NCI-H2227 treated with DMSO at 0.1 percent for 48 hours (cell line): ENCODE measurements at regions not wholly inside any gene's neighbourhood (a gene's known extent, or its start where the extent isn't known, plus 50 kb on each side); places are given as distances from the start of the nearest gene placed in this dataset.
A peak's percentile ranks its signal among the peaks of the same experiment; 100 is the strongest.
"Not testable (repeated sequence)": the region's sequence is repeated elsewhere in the genome, so short reads cannot be mapped to it uniquely, and the experiment has no call there.

Experiments used
- DNase-seq: peaks from one replicate; lab custom pipeline; 2025; lab: John Stamatoyannopoulos, UW

DNA sequence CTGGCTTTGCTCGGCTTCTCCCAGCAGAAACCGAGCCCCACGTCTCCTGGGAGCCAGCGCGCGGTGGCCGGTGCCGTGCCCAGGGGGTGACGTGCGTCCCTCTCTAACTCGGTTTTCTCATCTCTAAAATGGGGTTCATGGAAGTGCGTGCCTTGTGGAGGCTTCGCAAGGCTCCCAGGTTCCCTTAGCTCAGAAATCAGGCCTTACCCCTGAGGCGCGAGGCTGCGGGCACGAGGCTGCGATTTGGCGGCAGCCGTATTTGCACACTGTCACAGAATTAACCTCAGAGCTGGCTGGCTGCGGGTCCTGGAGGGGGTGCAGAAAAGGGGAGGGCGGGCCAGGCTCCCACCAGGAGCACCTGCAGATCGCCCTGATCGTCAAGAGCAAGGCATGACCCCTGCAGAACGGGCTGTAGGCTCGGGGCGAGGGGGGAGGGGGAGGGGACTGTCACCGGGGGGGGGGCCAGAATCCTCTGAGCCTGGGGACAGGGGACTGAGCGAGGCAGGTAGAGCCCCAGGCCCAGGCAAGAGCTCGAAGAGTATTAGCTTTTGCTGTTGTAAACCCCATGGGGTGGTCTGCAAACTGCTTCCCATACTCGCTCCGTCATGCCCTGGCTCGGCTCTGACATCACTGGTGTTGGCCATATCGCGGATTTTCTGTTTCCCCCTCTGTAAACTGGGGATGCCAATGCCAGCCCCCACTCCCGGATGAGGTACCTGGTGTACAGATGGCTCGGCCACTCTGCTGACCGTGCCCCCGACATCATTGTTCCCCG, 62.2 kb downstream of the CCNE1 start:
- DNase-seq, result no peak

DNA sequence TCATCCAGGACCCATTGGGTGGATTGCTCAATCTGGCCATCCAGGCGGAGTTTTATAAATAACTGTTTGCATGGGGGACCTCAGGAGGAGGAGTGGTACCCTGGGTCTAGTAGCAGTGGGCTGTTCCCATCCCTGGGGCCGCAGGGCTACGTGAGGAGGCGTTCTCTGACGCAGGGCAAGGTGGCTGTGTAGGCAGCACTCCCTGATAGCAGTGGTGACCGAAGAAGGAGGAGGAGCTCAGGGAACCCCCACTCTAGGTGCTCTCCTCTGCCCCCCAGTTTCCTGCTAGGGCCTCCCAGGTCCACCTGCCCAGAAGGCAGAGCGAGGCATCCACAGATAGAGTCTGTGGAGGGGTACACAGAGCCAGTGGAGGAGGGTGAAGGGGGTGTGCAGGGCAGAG, 64.1 kb downstream of the CCNE1 start:
- DNase-seq, result no peak

DNA sequence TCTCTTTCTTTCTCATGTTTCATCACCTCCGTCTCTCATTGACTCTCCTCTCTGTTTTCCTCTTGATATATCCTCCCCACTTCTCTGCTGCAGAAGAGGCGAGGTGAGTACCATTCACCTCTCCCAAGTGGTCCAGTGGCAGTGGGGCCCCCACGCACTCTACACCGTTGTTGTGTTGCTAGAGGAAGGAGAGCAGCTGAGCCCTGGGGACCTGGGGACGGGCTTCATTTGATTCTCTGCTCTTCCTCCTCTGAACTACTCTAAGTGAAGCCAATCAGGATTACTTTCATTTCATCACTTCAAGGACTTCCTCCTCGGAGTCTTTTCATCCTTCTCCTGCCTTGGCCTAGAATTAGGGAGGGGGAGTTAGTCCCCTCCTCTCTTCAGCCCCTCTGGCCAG, 64.6 kb downstream of the CCNE1 start:
- no peak for DNase-seq

DNA sequence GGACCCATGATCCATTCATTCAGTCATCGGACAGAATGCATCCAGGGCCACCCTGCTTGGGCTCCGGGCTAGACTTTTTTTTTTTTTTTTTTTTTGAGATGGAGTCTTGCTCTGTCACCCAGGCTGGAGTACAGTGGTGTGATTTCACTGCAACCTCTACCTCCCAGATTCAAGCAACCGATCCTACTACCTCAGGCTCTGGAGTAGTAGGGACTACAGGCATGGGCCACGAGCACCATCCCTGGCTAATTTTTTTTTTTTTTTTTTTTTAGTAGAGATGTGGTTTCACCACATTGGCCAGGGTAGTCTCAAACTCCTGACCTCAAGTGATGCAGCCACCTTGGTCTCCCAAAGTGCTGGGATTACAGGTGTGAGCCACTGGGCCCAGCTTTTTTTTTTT, 65.1 kb downstream of the CCNE1 start:
- DNase-seq, result not testable (repeated sequence)

DNA sequence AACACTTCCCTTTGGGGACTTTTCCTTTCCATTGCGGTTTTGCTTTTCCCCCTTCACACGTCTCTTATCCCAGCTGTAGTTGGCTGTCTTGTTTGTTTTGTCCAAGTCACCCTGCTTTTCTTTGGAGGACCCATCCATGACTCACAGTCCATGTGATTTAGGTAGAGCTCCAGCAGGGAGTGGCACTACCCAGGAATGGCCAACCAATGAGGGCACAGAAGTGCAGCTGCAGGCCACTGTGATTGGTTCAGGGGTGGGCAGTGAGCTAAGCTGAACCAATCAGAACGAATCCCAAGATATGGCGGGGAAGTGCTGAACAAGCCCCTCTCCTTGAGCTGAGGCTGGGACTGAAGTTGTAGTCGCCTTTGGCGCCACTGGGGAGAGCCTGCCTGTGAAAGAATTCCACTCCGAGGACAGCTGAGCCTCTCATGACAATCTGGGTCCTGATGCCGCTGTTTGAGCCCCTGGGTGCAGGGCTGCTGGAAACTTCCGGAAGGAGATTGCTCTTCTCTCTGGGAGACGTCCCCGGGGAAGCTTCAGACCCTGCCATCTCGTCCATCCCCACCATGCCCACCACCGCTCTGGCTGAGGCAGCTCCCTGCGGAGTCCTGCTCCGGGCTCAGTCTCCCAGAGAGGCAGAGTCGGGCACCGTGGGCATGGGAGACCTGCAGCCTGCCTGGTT, 62.9 kb upstream of the URI1 start:
- DNase-seq, result peak; percentile 78

DNA sequence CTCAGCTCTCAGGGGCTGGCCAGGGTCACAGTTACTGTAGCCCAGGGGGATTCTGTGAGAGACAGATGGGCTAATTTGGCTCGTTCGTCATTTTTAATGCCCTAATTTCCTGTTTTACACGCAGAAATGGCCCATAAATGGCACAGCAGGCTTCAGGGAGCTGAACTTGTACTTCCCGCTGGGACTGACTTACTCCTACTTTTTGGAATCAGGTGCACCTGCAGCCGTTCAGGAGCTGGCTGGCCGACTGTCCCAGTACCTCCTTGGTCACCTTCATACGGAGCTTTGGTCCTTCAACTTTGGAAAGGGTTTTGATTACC, 62.4 kb upstream of the URI1 start:
- DNase-seq, result no peak

DNA sequence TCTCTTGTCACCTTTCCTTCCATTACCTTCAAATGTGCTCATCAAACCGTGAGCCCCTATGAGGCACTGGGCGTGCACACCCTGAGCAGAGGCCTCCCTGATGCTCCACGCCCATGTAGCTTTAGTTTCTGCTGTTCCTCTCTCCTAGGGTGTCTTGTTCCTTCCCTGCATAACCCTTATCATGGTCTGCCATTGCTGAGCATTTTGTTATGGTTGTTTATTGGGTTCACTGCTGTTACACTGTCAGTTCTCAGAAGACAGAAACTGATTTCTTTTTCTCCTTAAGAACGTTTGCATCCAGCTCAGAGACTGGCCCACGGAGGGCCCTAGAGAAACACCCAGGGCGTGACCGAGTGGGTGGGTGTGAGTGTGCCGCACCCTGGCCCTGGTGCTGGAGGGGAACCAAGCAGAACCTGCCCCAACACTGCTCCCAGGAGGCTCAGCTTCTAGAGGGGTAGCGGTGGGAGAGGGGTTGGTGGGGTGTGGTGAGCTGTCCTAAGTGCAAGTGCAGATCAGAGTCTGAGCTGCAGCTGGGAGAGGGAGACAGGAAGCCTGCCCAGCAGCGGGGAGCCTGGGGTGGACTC, 61.4 kb upstream of the URI1 start:
- no peak for DNase-seq

DNA sequence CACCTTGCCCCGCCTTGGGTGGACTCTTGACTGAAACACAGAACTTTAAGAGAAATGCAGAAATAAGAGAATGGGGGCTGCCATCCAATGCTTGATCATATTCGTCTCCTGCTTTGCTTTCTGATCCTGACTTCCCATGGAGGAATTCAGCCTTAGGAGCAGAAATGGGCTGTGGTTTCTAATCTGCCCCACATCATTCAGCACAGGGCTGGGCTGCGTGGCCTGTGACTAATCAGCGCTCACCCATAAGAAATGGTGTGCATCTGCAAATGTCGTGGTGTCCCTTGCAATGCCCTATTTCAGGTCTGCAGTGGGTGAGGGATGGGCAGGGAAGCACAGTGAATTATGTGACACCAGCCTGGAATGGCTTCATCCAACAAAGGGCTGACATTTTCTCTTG, 60.7 kb upstream of the URI1 start:
- DNase-seq, result no peak

DNA sequence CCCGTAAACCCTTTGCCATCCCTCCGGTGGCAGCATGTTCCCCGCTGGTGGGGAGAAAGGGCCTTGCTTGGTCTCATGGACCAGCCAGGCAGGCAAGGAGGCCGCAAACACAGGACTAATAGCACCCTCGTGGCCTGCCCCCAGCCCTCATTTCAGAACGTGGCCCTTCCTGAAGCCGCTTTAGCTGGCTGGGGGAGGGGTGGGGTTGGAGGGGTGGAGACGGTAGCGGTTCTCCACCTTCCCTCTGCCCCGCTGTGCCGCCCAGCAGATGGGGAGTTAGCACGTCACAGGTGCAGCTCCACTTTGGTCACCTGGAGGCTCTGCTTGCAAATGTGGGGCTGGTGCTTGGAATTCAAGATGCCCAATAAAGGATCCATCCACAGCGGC, 59.3 kb upstream of the URI1 start:
- no peak for DNase-seq

DNA sequence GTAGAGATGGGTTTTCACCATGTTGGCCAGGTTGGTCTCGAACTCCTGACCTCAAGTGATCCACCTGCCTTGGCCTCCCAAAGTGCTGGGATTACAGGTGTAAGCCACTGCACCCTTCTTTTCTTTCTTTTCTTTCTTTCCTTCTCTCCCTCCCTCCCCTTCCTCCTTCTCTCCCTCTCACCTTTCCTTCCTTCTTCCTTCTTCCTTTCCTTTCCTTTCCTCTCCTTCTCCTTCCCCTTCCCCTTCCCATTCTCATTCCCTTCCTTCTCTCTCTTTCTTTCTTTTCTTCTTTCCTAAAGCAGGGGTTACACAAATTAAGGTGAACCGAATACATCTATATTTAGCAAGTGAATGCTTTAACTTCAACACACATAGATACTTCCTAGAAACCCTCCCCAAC, 58.0 kb upstream of the URI1 start:
- DNase-seq, result no peak

DNA sequence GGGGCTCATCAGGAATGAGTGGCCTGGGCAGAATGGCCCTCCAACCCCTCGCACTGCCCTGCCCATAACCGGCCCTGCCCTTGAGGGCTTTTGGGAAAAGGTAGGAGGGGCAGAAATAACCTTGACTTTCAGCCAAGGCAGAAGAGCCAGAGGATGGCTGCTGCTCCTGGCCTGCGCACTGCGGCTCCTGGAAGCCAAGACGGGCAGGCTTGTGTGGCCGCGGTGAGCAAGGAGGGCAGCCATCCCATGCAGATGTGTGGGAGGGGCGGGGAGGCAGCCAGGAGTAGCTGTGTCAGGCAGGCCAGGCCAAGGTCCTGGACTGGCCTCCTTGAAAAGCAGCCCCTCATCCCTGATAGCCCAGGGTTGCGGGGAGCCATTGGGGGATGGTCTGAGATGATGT, 57.6 kb upstream of the URI1 start:
- DNase-seq, result no peak

DNA sequence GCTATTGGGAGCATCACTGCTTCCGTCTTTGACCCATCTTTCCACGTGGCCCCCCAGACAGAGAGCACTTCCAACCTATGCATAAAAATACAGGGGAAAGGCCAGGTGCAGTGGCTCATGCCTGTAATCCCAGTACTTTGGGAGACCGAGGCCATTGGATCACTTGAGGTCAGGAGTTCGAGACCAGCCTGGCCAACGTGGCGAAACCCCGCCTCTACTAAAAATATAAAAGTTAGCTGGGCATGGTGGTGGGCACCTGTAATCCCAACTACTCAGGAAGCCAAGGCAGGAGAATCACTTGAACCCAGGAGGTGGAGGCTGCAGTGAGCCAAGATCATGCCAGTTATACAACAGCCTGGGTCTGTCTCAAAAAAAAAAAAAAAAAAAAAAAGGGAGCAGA, 55.9 kb upstream of the URI1 start:
- DNase-seq, result not testable (repeated sequence)

DNA sequence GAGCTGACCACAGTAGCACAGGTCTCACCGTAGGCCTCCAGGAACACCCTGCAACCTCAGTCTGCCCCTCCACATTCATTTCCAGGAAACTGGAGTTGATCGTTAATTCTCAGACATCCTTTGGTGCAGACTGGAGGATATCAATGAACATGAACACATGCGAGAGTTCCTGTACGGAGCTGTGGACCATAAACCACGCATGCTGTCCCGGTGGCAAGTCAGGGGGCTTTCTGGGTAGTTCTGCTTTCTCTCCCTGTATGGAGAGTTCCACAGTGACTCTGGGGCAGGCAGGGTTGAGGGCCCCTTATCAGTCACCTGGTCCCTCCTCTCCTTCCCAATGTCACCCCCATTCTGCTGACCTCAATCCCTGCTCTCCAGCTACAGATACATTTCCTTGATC, 55.5 kb upstream of the URI1 start:
- DNase-seq, result no peak

DNA sequence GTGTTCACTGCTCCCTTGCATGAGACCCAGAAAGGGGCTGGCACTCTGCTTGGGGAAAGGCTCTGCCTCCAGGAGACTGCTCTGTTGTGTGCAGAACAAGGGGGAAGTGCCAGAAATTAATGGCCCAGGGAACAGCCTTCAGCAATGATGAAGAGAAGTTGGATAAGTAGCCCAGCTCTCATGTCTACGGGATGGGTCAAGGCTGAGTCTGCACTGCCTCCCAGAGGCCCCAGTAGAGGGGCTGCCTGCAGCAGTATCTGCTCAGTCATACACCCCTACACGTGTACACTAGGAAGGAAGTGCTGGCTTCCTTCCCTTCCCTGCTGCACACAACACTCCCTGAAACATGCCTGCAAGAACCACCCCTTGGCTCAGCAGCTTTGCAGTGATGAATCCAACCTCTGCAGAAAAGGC, 54.6 kb upstream of the URI1 start:
- DNase-seq, result no peak

DNA sequence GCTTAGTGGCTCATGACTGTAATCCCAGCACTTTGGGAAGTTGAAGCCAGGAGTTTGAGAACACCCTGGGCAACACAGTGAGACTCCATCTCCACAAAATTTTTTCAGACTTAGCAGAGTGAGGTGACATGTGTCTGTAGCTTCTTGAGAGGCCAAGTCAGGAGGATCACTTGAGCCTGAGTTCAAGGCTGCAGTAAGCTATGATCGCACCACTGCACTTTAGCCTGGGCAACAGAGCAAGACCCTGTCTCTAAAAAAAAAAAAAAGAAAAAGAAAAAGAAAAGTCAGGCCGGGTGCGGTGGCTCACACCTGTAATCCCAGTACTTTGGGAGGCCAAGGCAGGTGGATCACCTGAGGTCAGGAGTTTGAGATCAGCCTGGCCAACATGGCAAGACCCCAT, 54.0 kb upstream of the URI1 start:
- not testable (repeated sequence) for DNase-seq

DNA sequence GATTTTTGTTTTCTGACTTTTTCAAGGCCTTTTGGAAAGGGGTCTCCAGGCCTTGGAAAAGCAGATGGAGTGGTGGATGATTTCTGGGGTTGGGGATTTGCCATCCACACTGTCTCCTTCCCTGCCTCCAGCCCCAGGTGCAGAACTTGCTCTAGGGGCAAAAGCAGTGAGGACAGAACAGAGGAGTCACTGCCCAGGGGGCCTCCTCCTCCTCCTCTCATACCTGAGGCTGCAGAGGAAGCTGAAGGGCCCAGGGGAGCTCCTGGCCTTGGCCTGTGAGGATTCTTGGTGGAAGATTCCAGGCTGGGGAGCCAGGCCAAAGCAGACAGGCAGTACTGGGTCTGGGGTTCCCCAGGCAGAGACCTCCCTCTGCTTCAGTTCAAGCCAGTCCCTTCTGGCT, 52.3 kb upstream of the URI1 start:
- no peak for DNase-seq

DNA sequence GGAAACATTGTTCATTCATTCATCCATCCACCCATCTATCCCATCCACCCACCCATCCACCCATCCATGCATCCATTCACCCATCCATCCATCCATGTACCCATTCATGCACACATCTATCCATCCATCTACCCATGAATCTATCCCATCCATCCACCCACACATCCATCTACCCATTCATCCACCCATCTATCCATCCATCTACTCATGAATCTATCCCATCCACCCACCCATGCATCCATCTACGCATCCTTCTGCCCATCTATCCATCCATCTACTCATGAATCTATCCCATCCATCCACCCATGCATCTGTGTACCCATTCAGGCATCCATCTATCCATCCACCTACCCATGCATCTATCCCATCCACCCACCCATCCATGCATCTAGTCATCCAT, 51.6 kb upstream of the URI1 start:
- no peak for DNase-seq
